Lower leg skin (tissue), 4 donors: ENCODE measurements at regions not wholly inside any gene's neighbourhood (a gene's known extent, or its start where the extent isn't known, plus 50 kb on each side); places are given as distances from the start of the nearest gene placed in this dataset.

Source experiments
- DNase-seq, 2 donors: peaks; one replicate each; pipeline ENCODE4 v3.0.0-alpha.2; 2019; ENCODE audit warnings: low spot score in 2 of 2
- H3K4me3 ChIP-seq: fragments of 200-600 bp; sonication (generic); 2 replicates; pipeline ENCODE4 v1.5.1; 2017; ENCODE audit warnings: mild to moderate bottlenecking, low read depth; ENCODE audit not compliant: poor library complexity, severe bottlenecking
- CTCF ChIP-seq, 3 donors: fragments of 450-650 bp; IDR thresholded peaks; one replicate each; pipeline ENCODE4 v1.5.1; 2016; ENCODE audit warnings: antibody characterized with exemption in 3 of 3, mild to moderate bottlenecking in 3 of 3, moderate library complexity in 2 of 3
- POLR2A ChIP-seq, 2 donors: fragments of 450-650 bp; IDR thresholded peaks; one replicate each; pipeline ENCODE4 v1.6.1; 2016 to 2017; ENCODE audit warnings: antibody characterized with exemption in 2 of 2, mild to moderate bottlenecking in 1 of 2, moderate library complexity in 1 of 2
- WGBS, 2 donors: methylation state at CpG; one replicate each; pipeline ENCODE4 v1.1.5; 2018; 5-methylcytosine and 5-hydroxymethylcytosine counted together
- intact Hi-C: fragments of 100-400 bp; cut with DNase I; formaldehyde crosslinking; loops from one replicate; pipeline ENCODE4 v1.15.0; 2023; ENCODE audit warnings: low total_unique reads

- WGBS, 2 donors: 48 to 50% methylated on average over 4 of the region's 4 CpGs
- no peak overlapping the region for H3K4me3 ChIP-seq
- no peak for DNase-seq
- TF ChIP-seq CTCF (IDR thresholded peaks at IDR 0.05): no peak
- no peak for TF ChIP-seq POLR2A (IDR thresholded peaks at IDR 0.05)
- intact Hi-C loops: no loop called here
Observed at GRCh38 chr2:222102575-222103349, 196.0 kb downstream of the PAX3 start.

- intact Hi-C loops: loop anchor here (1.0 kb wide), 1 partner anchor 22 kb away; no protein-coding TSS in a partner anchor
- DNase-seq: no peak
- no peak overlapping the region for H3K4me3 ChIP-seq
- WGBS, 2 donors: 47 to 68% methylated on average over 5 of the region's 5 CpGs
- TF ChIP-seq CTCF (IDR thresholded peaks at IDR 0.05) (no peak), POLR2A (IDR thresholded peaks at IDR 0.05) (no peak)
Observed at GRCh38 chr2:222100704-222101699, 197.8 kb downstream of the PAX3 start.

GRCh38 chr2:222088561-222088960 lies 210.2 kb downstream of the PAX3 start:
- intact Hi-C loops: no loop called here
- 69 to 73% methylated on average over 2 of the region's 2 CpGs for WGBS, 2 donors
- H3K4me3 ChIP-seq: no peak overlapping the region
- DNase-seq: no peak
- no peak for TF ChIP-seq CTCF (IDR thresholded peaks at IDR 0.05)
- TF ChIP-seq POLR2A (IDR thresholded peaks at IDR 0.05): no peak

- DNase-seq: no peak
- no peak for TF ChIP-seq POLR2A (IDR thresholded peaks at IDR 0.05)
- no peak for TF ChIP-seq CTCF (IDR thresholded peaks at IDR 0.05)
- H3K4me3 ChIP-seq: no peak overlapping the region
- intact Hi-C loops: no loop called here
- WGBS, 2 donors: 63 to 67% methylated on average over 3 of the region's 3 CpGs
Observed at GRCh38 chr2:222087998-222088397, 210.8 kb downstream of the PAX3 start.

- intact Hi-C loops: no loop called here
- 51 to 63% methylated on average over 3 of the region's 3 CpGs for WGBS, 2 donors
- no peak for TF ChIP-seq POLR2A (IDR thresholded peaks at IDR 0.05)
- TF ChIP-seq CTCF (IDR thresholded peaks at IDR 0.05): no peak
- no peak overlapping the region for H3K4me3 ChIP-seq
- DNase-seq: no peak
Observed at GRCh38 chr2:222082201-222082600, 216.6 kb downstream of the PAX3 start.
